ENCODE measurements at regions not wholly inside any gene's neighbourhood (a gene's known extent, or its start where the extent isn't known, plus 50 kb on each side); places are given as distances from the start of the nearest gene placed in this dataset.

GRCh38 chr21:28215214-28215954 lies 777.3 kb downstream of the LTN1 start:
- Mint-ChIP-seq H3K4me3 (no peak overlapping the region), H3K4me1 (no peaks in the 10 kb centered on the region), H3K9me3 (peaks cover 0 to 5% (median 2%) of the 10 kb centered on the region in 7 donors), H3K27me3 (ENCODE audit: low read depth in 3 of 3) (peaks cover 0 to 1% (median 0%) of the 10 kb centered on the region in 3 donors), H3K36me3 (no peaks in the 10 kb centered on the region), H3K27ac (no peak overlapping the region)
- no peak overlapping the region for H2AFZ ChIP-seq (ENCODE audit: insufficient read depth, low read depth, low read length, poor library complexity, severe bottlenecking)
- H4K20me1 ChIP-seq (ENCODE audit: insufficient read depth, low read length): no peaks in the 10 kb centered on the region
- TF ChIP-seq CTCF (IDR thresholded peaks at IDR 0.05): no peak
- no peak for DNase-seq
- no peaks in the 10 kb centered on the region for H3K79me2 ChIP-seq (ENCODE audit: insufficient read depth, low read length)
- H3K4me1 ChIP-seq (ENCODE audit: control insufficient read depth in 1 of 2, insufficient read depth in 2 of 2, low read length in 2 of 2): peaks cover 0 to 6% of the 10 kb centered on the region in 2 donors
- WGBS (ENCODE audit: insufficient coverage): 84% methylated on average over 4 of the region's 5 CpGs
- H3K4me2 ChIP-seq (replicated peaks; ENCODE audit: extremely low read depth, low read length, poor library complexity, severe bottlenecking): no peak overlapping the region
- H3K9ac ChIP-seq (ENCODE audit: insufficient read depth, low read length, poor library complexity, severe bottlenecking): no peak overlapping the region
- no peak overlapping the region for H3K4me3 ChIP-seq (replicated peaks in 1 of 3; ENCODE audit: low read depth in 2 of 3, low read length in 3 of 3)
- no peaks in the 10 kb centered on the region for H3K27me3 ChIP-seq (ENCODE audit: control insufficient read depth in 2 of 2, insufficient read depth in 2 of 2, low read length in 2 of 2)
- no peaks in the 10 kb centered on the region for H3K9me3 ChIP-seq (replicated peaks in 1 of 2; ENCODE audit: control insufficient read depth in 1 of 2, insufficient read depth in 1 of 2, low read length in 2 of 2)
- intact Hi-C loops (cut with micrococcal nuclease): no loop called here
- no peaks in the 10 kb centered on the region for H3K36me3 ChIP-seq (replicated peaks in 1 of 2; ENCODE audit: control insufficient read depth in 1 of 2, insufficient read depth in 2 of 2, low read length in 2 of 2)
- no peak overlapping the region for H3K27ac ChIP-seq (ENCODE audit: low read depth in 1 of 2, low read length in 2 of 2)

GRCh38 chr21:28214786-28215185 lies 777.9 kb downstream of the LTN1 start:
- Histone ChIP-seq H3K9me3 (replicated peaks in 1 of 2; ENCODE audit: control insufficient read depth in 1 of 2, insufficient read depth in 1 of 2, low read length in 2 of 2) (no peaks in the 10 kb centered on the region), H3K9ac (ENCODE audit: insufficient read depth, low read length, poor library complexity, severe bottlenecking) (no peak overlapping the region), H3K4me1 (ENCODE audit: control insufficient read depth in 1 of 2, insufficient read depth in 2 of 2, low read length in 2 of 2) (peaks cover 0 to 6% of the 10 kb centered on the region in 2 donors), H3K27me3 (ENCODE audit: control insufficient read depth in 2 of 2, insufficient read depth in 2 of 2, low read length in 2 of 2) (no peaks in the 10 kb centered on the region), H3K79me2 (ENCODE audit: insufficient read depth, low read length) (no peaks in the 10 kb centered on the region), H3K4me2 (replicated peaks; ENCODE audit: extremely low read depth, low read length, poor library complexity, severe bottlenecking) (no peak overlapping the region), H2AFZ (ENCODE audit: insufficient read depth, low read depth, low read length, poor library complexity, severe bottlenecking) (no peak overlapping the region), H3K27ac (ENCODE audit: low read depth in 1 of 2, low read length in 2 of 2) (no peak overlapping the region), H3K36me3 (replicated peaks in 1 of 2; ENCODE audit: control insufficient read depth in 1 of 2, insufficient read depth in 2 of 2, low read length in 2 of 2) (no peaks in the 10 kb centered on the region), H3K4me3 (replicated peaks in 1 of 3; ENCODE audit: low read depth in 2 of 3, low read length in 3 of 3) (no peak overlapping the region), H4K20me1 (ENCODE audit: insufficient read depth, low read length) (no peaks in the 10 kb centered on the region)
- WGBS (ENCODE audit: insufficient coverage): no CpG with 5 or more reads among the region's 4 CpGs
- H3K4me1 Mint-ChIP-seq: no peaks in the 10 kb centered on the region
- no peak for TF ChIP-seq CTCF (IDR thresholded peaks at IDR 0.05)
- H3K27me3 Mint-ChIP-seq (ENCODE audit: low read depth in 3 of 3): peaks cover 0 to 1% (median 0%) of the 10 kb centered on the region in 3 donors
- no peak overlapping the region for H3K27ac Mint-ChIP-seq
- H3K9me3 Mint-ChIP-seq: peaks cover 0 to 8% (median 2%) of the 10 kb centered on the region in 7 donors
- no peaks in the 10 kb centered on the region for H3K36me3 Mint-ChIP-seq
- intact Hi-C loops (cut with micrococcal nuclease): no loop called here
- no peak overlapping the region for H3K4me3 Mint-ChIP-seq
- DNase-seq: no peak
